Vagina (tissue), 1 donor: ENCODE measurements at regions not wholly inside any gene's neighbourhood (a gene's known extent, or its start where the extent isn't known, plus 50 kb on each side); places are given as distances from the start of the nearest gene placed in this dataset. TPM values are rescaled to one million over a fixed set of nuclear protein-coding genes. Genes with fewer than 3 reads are reported as not detected.

Source experiments
- small RNA-seq: library from RNA; depleted of rRNA; stranded (forward); fragments of <200 nt; gene quantifications from one replicate; pipeline ENCODE3, GENCODE V24; 2016

Small RNA genes in the stretch of these regions (small RNA-seq; reads per million reads assigned to genes)
- not detected for gene RF00019
- gene SNORA25B, result not detected
